SK-N-SH (cell line): ENCODE measurements at regions not wholly inside any gene's neighbourhood (a gene's known extent, or its start where the extent isn't known, plus 50 kb on each side); places are given as distances from the start of the nearest gene placed in this dataset.

Experiments used
- CTCF ChIA-PET: fragments of 300-600, 350-600 bp; formaldehyde crosslinking; extraction: SDS; loops from one replicate; lab custom pipeline; 2021; lab: Yijun Ruan, JAX
- POLR2A ChIA-PET: fragments of 350-600 bp; sonication (Branson Sonifier 250); formaldehyde crosslinking; extraction: SDS; loops from one replicate; lab custom pipeline; 2020; ENCODE audit warnings: antibody characterized with exemption, inconsistent platforms; lab: Yijun Ruan, JAX
- DNase-seq: peaks from one replicate; pipeline ENCODE4 v3.0.0; 2012
- H2AFZ ChIP-seq: fragments of 200-600 bp; sonication (generic); 2 replicates; pipeline ENCODE4 v1.8.1; 2016; ENCODE audit warnings: antibody characterized with exemption, mild to moderate bottlenecking, low read depth
- H3F3A ChIP-seq: fragments of 200-600 bp; sonication (generic); replicated peaks from 2 replicates; pipeline ENCODE3; 2016; ENCODE audit warnings: antibody characterized with exemption, mild to moderate bottlenecking; ENCODE audit not compliant: insufficient read depth
- H3K27ac ChIP-seq, 2 experiments: fragments of 200-500 bp in 1 of 2; fragments of 200-600 bp in 1 of 2; sonication (Bioruptor generic) in 1 of 2; sonication (generic), shearing (Covaris generic) in 1 of 2; 2 replicates each; pipeline versions ENCODE4 v1.5.1 to v1.6.1; 2014 to 2016; ENCODE audit warnings: low read depth in 2 of 2, inconsistent platforms in 1 of 2, low read length in 1 of 2, mild to moderate bottlenecking in 1 of 2, mixed read lengths in 1 of 2
- H3K27me3 ChIP-seq: fragments of 200-600 bp; sonication (generic), shearing (Covaris generic); 2 replicates; pipeline ENCODE4 v1.6.1; 2016; ENCODE audit warnings: mixed run types; ENCODE audit not compliant: insufficient read depth
- H3K36me3 ChIP-seq, 2 experiments: fragments of 200-500 bp in 1 of 2; fragments of 200-600 bp in 1 of 2; sonication (Bioruptor generic) in 1 of 2; sonication (generic) in 1 of 2; replicated peaks in 1 of 2; 2 replicates each; pipeline versions ENCODE3 to v1.5.1; 2014 to 2016; ENCODE audit warnings: low read length in 1 of 2, mild to moderate bottlenecking in 1 of 2; ENCODE audit not compliant: insufficient read depth in 2 of 2, control insufficient read depth in 1 of 2
- H3K4me1 ChIP-seq, 2 experiments: fragments of 200-500 bp in 1 of 2; fragments of 200-600 bp in 1 of 2; sonication (Bioruptor generic) in 1 of 2; sonication (generic), shearing (Covaris generic) in 1 of 2; 2 replicates each; pipeline versions ENCODE4 v1.5.1 to v1.6.1; 2014 to 2016; ENCODE audit warnings: low read depth in 1 of 2, low read length in 1 of 2, mixed run types in 1 of 2; ENCODE audit not compliant: insufficient read depth in 2 of 2, control insufficient read depth in 1 of 2
- H3K4me2 ChIP-seq: fragments of 200-600 bp; sonication (generic), shearing (Covaris generic); 2 replicates; pipeline ENCODE4 v1.6.1; 2017; ENCODE audit warnings: mixed run types
- H3K4me3 ChIP-seq, 2 experiments: fragments of 200-500 bp in 1 of 2; fragments of 200-600 bp in 1 of 2; sonication (Bioruptor generic) in 1 of 2; sonication (generic), shearing (Covaris generic) in 1 of 2; 2 replicates each; pipeline versions ENCODE4 v1.5.1 to v1.8.1; 2014 to 2016; ENCODE audit warnings: low read depth in 2 of 2, inconsistent platforms in 1 of 2, low read length in 1 of 2, mild to moderate bottlenecking in 1 of 2, mixed read lengths in 1 of 2, moderate library complexity in 1 of 2
- H3K79me2 ChIP-seq: fragments of 200-600 bp; sonication (generic); 2 replicates; pipeline ENCODE4 v1.8.1; 2017; ENCODE audit warnings: mild to moderate bottlenecking; ENCODE audit not compliant: insufficient read depth
- H3K9ac ChIP-seq: fragments of 200-600 bp; sonication (generic); 2 replicates; pipeline ENCODE4 v1.6.1; 2017; ENCODE audit warnings: mixed run types
- H3K9me2 ChIP-seq: fragments of 200-600 bp; sonication (generic); 2 replicates; pipeline ENCODE4 v1.6.1; 2017; ENCODE audit warnings: mixed run types
- H3K9me3 ChIP-seq: fragments of 200-600 bp; sonication (generic); 2 replicates; pipeline ENCODE4 v1.6.1; 2017; ENCODE audit warnings: mixed run types, mild to moderate bottlenecking, moderate library complexity
- H4K20me1 ChIP-seq: fragments of 200-600 bp; sonication (generic); 2 replicates; pipeline ENCODE4 v1.6.1; 2017; ENCODE audit warnings: mild to moderate bottlenecking, mixed run types; ENCODE audit not compliant: insufficient read depth
- CHD2 ChIP-seq: fragments of 150-350 bp; IDR thresholded peaks from 2 replicates; pipeline ENCODE4 v1.6.1; 2018; ENCODE audit warnings: low read length; ENCODE audit not compliant: partially characterized antibody
- FOXM1 ChIP-seq: IDR thresholded peaks from 2 replicates; pipeline ENCODE4 v1.4.0; 2012; ENCODE audit warnings: low read depth, mild to moderate bottlenecking
- MXI1 ChIP-seq: IDR thresholded peaks from 2 replicates; pipeline ENCODE4 v1.6.1; 2012; ENCODE audit warnings: mild to moderate bottlenecking, low read depth, low read length, improper control_type of control experiment
- NFIC ChIP-seq: IDR thresholded peaks from 2 replicates; pipeline ENCODE4 v1.4.0; 2012; ENCODE audit warnings: borderline replicate concordance
- NRF1 ChIP-seq: IDR thresholded peaks from 2 replicates; pipeline ENCODE4 v1.6.1; 2012; ENCODE audit warnings: low read depth, mild to moderate bottlenecking, low read length
- RFX5 ChIP-seq: IDR thresholded peaks from 2 replicates; pipeline ENCODE4 v1.6.1; 2012; ENCODE audit warnings: mild to moderate bottlenecking, improper control_type of control experiment, low read length
- RXRA ChIP-seq: IDR thresholded peaks from 2 replicates; pipeline ENCODE4 v1.4.0; 2012; ENCODE audit warnings: low read depth, mild to moderate bottlenecking, borderline replicate concordance
- SIN3A ChIP-seq: IDR thresholded peaks from 2 replicates; pipeline ENCODE4 v1.6.1; 2012; ENCODE audit warnings: low read depth, mild to moderate bottlenecking, low read length, moderate library complexity, borderline replicate concordance
- TAF1 ChIP-seq: IDR thresholded peaks from 2 replicates; pipeline ENCODE4 v1.6.1; 2012; ENCODE audit warnings: low read depth, mild to moderate bottlenecking, low read length, moderate library complexity, borderline replicate concordance
- TEAD4 ChIP-seq: IDR thresholded peaks from 2 replicates; pipeline ENCODE4 v1.4.0; 2012; ENCODE audit warnings: mild to moderate bottlenecking, borderline replicate concordance; ENCODE audit not compliant: insufficient read depth
- WGBS: methylation state at CpG from one replicate; pipeline ENCODE4 v1.1.6; 2017; ENCODE audit warnings: low lambda C conversion rate; 5-methylcytosine and 5-hydroxymethylcytosine counted together
- TF ChIP-seq, protein P1 (sequence below): IDR thresholded peaks from 2 replicates; pipeline ENCODE4 v1.6.1; 2012; ENCODE audit warnings: mild to moderate bottlenecking, low read depth, low read length, moderate library complexity
- TF ChIP-seq, protein P2 (sequence below): IDR thresholded peaks from 2 replicates; pipeline ENCODE4 v1.4.0; 2012; ENCODE audit warnings: low read depth, borderline replicate concordance
- TF ChIP-seq, protein P3 (sequence below): fragments of 150-350 bp; IDR thresholded peaks from 2 replicates; pipeline ENCODE4 v1.6.1; 2017; ENCODE audit warnings: antibody characterized with exemption, low read length, low read depth, borderline replicate concordance
- TF ChIP-seq, protein P4 (sequence below): IDR thresholded peaks from 2 replicates; pipeline ENCODE4; 2012

DNA sequence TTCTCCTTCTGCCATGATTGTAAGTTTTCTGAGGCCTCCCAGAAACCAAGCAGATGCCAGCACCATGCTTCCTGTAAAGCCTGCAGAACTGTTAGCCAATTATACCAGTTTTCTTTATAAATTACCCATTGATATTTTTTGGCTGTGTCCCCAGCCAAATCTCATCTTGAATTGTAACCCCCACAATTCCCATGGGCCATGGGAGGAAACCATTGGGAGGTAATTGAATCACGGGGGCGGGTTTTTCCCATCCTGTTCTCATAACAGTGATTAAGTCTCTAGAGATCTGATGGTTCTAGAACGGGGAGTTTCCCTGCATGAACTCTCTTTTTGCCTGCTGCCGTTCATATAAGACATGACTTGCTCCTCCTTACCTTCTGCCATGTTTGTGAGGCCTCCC, 788.5 kb downstream of the C6orf118 start:
- Histone ChIP-seq H3K27ac (no peak overlapping the region), H3K9me2 (no peaks in the 10 kb centered on the region), H3K27me3 (no peaks in the 10 kb centered on the region), H3K9ac (no peak overlapping the region), H4K20me1 (no peaks in the 10 kb centered on the region), H3K4me1 (no peaks in the 10 kb centered on the region)
- TF ChIP-seq NRF1 (no peak), CHD2 (no peak), MXI1 (no peak), NFIC (no peak), TEAD4 (no peak)
- TF ChIP-seq, protein P1, sequence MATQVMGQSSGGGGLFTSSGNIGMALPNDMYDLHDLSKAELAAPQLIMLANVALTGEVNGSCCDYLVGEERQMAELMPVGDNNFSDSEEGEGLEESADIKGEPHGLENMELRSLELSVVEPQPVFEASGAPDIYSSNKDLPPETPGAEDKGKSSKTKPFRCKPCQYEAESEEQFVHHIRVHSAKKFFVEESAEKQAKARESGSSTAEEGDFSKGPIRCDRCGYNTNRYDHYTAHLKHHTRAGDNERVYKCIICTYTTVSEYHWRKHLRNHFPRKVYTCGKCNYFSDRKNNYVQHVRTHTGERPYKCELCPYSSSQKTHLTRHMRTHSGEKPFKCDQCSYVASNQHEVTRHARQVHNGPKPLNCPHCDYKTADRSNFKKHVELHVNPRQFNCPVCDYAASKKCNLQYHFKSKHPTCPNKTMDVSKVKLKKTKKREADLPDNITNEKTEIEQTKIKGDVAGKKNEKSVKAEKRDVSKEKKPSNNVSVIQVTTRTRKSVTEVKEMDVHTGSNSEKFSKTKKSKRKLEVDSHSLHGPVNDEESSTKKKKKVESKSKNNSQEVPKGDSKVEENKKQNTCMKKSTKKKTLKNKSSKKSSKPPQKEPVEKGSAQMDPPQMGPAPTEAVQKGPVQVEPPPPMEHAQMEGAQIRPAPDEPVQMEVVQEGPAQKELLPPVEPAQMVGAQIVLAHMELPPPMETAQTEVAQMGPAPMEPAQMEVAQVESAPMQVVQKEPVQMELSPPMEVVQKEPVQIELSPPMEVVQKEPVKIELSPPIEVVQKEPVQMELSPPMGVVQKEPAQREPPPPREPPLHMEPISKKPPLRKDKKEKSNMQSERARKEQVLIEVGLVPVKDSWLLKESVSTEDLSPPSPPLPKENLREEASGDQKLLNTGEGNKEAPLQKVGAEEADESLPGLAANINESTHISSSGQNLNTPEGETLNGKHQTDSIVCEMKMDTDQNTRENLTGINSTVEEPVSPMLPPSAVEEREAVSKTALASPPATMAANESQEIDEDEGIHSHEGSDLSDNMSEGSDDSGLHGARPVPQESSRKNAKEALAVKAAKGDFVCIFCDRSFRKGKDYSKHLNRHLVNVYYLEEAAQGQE: no peak
- TF ChIP-seq, protein P2, sequence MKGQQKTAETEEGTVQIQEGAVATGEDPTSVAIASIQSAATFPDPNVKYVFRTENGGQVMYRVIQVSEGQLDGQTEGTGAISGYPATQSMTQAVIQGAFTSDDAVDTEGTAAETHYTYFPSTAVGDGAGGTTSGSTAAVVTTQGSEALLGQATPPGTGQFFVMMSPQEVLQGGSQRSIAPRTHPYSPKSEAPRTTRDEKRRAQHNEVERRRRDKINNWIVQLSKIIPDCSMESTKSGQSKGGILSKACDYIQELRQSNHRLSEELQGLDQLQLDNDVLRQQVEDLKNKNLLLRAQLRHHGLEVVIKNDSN: no peak
- TF ChIP-seq, all 33 proteins: peak for 0
- DNase-seq: no peak
- Histone ChIP-seq H3K36me3 (no peaks in the 10 kb centered on the region), H2AFZ (no peak overlapping the region), H3K4me3 (no peak overlapping the region), H3K4me2 (no peak overlapping the region), H3K9me3 (no peaks in the 10 kb centered on the region), H3K79me2 (no peaks in the 10 kb centered on the region), H3F3A (no peaks in the 10 kb centered on the region)
- POLR2A ChIA-PET: no interaction called here
- 27% methylated on average over 4 of the region's 4 CpGs for WGBS
- CTCF ChIA-PET: interaction anchor here (1.0 kb wide), 1 partner anchor 407 kb away, joined by 4 read pairs; no protein-coding TSS in a partner anchor

DNA sequence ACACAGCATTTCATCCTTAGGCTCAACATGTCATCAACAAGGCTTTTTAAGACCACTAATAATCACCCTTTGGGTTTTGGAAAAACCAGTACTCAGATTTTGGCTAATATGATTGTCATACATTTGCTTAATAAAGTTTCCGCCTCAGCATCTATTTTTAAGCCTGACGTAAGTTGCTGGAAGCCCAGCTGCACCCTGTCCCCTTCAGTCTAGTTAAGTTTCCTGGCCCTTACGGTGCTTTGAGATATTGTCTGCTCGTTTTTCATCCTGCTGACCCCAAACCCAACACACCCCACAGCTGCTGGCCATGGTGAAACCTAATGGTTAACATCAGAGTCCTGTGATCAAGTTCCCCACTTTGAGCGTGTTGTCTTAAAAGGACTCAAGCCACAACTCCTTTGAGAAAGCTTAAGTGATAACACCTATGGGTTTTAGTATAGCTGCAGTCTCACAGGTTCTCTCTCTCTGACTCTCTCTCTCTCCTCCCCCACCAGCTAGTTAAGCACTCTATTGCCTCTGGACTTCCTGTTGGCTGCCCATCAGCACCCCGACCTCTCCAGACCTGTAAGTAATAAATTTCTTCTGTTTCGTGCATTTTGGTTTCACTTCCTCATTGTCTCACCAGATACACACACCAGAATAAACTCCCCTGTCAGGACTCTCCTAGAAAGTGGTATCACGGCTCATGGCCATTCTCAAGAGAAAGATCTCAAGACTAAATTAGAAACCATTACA, 802.0 kb downstream of the C6orf118 start:
- Histone ChIP-seq H3K9ac (no peak overlapping the region), H3K4me3 (no peak overlapping the region), H3K9me3 (no peaks in the 10 kb centered on the region; the same call in 1 of the 2 replicates), H3F3A (no peaks in the 10 kb centered on the region), H3K36me3 (no peaks in the 10 kb centered on the region), H3K9me2 (no peaks in the 10 kb centered on the region), H2AFZ (no peak overlapping the region), H3K79me2 (no peaks in the 10 kb centered on the region), H4K20me1 (no peaks in the 10 kb centered on the region), H3K4me2 (no peak overlapping the region), H3K27ac (no peak overlapping the region), H3K4me1 (no peaks in the 10 kb centered on the region), H3K27me3 (no peaks in the 10 kb centered on the region)
- ChIA-PET POLR2A (no interaction called here), CTCF (no interaction called here)
- DNase-seq: no peak
- 30% methylated on average over 8 of the region's 8 CpGs for WGBS
- TF ChIP-seq, protein P3, sequence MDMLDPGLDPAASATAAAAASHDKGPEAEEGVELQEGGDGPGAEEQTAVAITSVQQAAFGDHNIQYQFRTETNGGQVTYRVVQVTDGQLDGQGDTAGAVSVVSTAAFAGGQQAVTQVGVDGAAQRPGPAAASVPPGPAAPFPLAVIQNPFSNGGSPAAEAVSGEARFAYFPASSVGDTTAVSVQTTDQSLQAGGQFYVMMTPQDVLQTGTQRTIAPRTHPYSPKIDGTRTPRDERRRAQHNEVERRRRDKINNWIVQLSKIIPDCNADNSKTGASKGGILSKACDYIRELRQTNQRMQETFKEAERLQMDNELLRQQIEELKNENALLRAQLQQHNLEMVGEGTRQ: no peak
- TF ChIP-seq, protein P4, sequence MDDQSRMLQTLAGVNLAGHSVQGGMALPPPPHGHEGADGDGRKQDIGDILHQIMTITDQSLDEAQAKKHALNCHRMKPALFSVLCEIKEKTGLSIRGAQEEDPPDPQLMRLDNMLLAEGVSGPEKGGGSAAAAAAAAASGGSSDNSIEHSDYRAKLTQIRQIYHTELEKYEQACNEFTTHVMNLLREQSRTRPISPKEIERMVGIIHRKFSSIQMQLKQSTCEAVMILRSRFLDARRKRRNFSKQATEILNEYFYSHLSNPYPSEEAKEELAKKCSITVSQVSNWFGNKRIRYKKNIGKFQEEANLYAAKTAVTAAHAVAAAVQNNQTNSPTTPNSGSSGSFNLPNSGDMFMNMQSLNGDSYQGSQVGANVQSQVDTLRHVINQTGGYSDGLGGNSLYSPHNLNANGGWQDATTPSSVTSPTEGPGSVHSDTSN: no peak
- TF ChIP-seq FOXM1: no peak
- no peak for TF ChIP-seq TAF1
- TF ChIP-seq, protein P1: no peak
- no peak for TF ChIP-seq RFX5
- no peak for TF ChIP-seq SIN3A
- TF ChIP-seq RXRA: no peak
- no peak for TF ChIP-seq TEAD4
